DND-41 (cell line): ENCODE measurements at regions not wholly inside any gene's neighbourhood (a gene's known extent, or its start where the extent isn't known, plus 50 kb on each side); places are given as distances from the start of the nearest gene placed in this dataset.
"Not testable (repeated sequence)": the region's sequence is repeated elsewhere in the genome, so short reads cannot be mapped to it uniquely, and the experiment has no call there.

Source experiments
- CTCF ChIP-seq: IDR thresholded peaks from 2 replicates; pipeline ENCODE4 v1.5.1; 2012; ENCODE audit warnings: borderline replicate concordance, low read length, moderate library complexity, mild to moderate bottlenecking; ENCODE audit not compliant: poor library complexity, severe bottlenecking; ENCODE audit errors: extremely low read depth
- EZH2 ChIP-seq: IDR thresholded peaks from 3 replicates; pipeline ENCODE4 v1.6.1; 2012; ENCODE audit warnings: borderline replicate concordance, low read depth, mild to moderate bottlenecking, moderate library complexity, low read length, inconsistent platforms; ENCODE audit not compliant: severe bottlenecking

- TF ChIP-seq CTCF, EZH2: not testable (repeated sequence)
Observed at GRCh38 chr10:46749470-46749869, 161.8 kb upstream of the PTPN20 start.
